GM12873 (cell line): ENCODE measurements at regions not wholly inside any gene's neighbourhood (a gene's known extent, or its start where the extent isn't known, plus 50 kb on each side); places are given as distances from the start of the nearest gene placed in this dataset.

Source experiments
- TF ChIP-seq, protein P1 (sequence below): IDR thresholded peaks from 2 replicates; pipeline ENCODE4 v1.5.1; 2012; ENCODE audit warnings: low read depth, mild to moderate bottlenecking, moderate library complexity, low read length, control low read depth; ENCODE audit not compliant: insufficient read depth; ENCODE audit errors: missing control alignments

DNA sequence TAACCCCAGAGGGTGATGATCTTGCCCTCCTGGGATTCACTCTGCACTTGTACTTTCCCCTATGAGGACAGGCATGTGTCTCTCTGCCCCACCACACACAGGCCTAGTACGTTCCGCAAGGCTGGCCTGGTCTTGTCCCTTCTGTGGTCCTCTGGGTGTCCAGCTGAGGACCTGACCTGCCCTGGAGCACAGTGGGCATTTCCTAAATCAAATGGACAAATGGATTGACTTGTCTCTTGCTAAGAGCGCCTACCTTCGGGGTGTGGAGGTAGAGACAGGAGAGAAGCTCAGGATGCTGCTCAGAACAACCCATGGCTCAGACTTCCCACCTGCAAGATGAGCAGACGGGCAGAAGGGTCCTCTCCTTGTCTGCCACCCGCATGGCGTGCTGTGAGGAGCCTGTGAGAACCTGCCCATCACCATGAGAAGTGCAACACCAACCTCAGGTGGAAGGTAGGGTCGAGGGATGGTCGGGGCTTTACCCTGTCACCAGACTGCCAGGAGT is 133.6 kb downstream of the MYCN start:
- TF ChIP-seq, protein P1, sequence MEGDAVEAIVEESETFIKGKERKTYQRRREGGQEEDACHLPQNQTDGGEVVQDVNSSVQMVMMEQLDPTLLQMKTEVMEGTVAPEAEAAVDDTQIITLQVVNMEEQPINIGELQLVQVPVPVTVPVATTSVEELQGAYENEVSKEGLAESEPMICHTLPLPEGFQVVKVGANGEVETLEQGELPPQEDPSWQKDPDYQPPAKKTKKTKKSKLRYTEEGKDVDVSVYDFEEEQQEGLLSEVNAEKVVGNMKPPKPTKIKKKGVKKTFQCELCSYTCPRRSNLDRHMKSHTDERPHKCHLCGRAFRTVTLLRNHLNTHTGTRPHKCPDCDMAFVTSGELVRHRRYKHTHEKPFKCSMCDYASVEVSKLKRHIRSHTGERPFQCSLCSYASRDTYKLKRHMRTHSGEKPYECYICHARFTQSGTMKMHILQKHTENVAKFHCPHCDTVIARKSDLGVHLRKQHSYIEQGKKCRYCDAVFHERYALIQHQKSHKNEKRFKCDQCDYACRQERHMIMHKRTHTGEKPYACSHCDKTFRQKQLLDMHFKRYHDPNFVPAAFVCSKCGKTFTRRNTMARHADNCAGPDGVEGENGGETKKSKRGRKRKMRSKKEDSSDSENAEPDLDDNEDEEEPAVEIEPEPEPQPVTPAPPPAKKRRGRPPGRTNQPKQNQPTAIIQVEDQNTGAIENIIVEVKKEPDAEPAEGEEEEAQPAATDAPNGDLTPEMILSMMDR: no peak

DNA sequence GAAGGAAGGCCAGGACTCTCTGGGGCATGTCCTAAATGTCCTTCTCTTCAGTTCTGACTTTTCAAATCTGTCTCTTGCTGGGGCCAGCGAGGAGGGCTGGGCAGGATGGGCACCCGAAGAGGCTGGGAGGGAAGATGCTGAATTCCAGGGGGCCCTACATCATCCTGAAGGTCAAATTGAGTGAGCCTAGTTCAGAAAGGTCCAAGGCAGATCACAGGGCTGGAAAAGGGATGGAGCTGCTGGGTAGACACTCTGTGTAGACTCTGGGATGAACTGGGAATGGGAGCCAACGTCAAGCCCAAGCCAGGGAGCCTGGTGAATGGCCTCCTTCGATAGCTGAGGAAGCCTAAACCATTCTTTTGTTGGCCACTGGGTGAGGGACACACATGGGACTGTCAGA is 133.1 kb downstream of the MYCN start:
- TF ChIP-seq, protein P1: no peak

DNA sequence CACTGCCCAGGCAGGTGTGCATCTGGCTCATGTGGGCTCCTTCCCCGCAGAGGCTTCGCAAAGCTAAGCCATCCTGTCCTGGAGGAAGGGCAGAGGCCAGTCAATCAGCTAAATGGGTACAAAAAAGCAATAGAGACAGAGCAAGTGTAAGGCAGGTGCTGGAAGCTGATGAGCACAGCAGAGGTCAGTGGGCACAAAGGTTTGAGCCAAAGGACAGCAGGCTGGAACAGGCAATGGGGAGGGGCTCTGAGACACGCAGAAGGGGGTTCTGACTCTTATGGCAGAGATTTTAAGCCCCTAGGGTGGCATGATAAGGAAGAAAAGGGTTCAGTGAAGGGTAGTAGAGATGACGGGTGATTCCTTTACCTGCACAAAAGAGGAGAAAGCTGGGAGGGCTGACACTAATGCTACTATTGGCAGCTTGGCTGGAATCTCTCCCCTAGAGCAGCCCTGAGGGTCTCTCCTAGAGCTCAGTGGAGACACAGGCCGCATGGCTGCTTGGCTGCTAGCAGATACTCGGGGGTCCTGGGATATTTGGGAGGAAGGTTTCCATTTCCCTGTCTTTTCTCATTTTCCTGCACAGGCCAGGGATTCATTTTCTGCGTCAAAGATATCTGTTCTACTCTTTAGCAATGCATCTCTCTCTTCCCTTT is 132.4 kb downstream of the MYCN start:
- TF ChIP-seq, protein P1: no peak

DNA sequence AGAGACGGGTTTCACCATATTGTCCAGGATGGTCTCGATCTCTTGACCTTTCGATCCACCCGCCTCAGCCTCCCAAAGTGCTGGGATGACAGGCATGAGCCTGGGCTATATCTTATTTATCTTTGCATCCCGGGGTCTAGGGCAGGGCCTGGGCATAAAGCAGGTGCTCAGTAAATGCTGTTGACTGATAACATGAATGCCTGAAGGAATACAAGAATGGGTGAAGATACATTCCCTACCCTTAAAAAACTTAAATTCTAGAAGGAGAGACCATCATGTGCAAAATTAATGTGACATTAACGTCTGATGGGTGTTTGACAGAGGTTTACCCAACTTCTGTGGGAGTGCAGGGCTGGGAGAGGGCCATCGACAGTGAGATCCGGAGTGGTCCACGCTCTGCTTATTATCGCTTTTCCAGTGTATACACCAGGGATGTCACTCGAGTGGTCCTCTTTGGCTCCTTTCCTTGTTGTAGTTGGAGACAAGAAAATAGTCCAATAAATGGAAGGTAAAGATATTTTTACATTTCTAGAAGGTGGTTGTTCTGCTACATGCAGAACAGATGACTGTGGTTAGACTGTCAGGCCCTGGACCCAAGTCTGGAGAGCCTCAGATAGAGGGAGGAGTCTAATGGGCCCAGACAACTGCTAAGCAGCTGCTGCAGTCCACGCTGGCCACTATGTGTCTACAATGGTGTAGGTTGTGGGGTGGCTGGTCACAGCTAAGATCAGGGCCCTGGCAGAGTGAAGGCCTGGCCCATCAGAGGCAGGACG is 131.7 kb downstream of the MYCN start:
- TF ChIP-seq, protein P1: no peak

DNA sequence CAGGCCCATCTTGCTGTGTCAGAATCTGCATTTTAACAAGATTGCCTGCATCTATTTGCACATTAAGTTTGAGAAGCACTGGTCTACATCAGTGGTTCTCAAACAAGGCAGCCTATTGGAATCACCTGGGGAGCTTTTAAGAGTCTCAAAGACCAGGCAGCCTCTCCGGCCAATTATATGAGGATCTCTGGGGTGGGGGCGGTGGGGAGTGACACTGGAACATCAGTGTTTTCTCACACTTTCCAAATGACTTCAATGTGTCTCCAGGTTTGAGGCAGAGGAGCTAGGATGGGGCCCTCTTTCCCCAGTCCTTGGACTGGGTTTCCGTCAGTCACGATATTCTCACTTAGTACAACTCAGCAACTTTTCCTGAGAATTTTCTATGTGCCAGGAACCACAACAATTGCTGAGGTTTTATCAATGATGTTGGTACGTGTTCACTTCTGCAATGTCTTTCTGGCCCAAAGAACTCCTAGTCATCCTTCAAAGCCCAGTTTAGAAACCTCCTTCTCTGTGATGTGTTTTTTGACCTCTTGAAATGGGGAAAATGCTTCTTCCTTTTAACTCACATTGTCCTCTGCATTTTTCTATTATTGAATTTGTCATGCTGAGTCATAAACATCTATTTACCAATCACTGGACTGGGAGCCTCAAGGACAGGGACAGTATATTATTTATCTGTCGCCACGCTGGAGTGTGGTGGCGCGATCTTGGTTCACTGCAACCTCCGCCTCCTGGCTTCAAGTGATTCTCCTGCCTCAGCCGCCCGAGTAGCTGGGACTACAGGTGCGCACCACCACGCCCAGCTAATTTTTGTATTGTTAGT is 130.9 kb downstream of the MYCN start:
- TF ChIP-seq, protein P1: no peak

DNA sequence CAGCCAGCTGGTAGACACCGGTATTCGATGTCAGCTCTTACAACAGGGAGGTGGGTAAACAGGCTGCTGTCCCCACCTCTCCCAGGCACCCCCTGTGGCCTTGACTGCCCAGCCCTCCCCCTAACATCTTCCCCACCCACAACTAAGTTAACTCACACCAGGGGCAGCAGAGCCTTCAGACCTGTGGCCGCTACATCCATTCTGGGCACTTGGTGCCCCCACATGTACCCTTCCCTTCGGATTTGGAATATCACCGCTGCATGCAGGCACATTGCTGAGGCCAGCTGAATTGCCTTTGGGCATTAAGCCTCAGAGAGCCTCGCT is 130.3 kb downstream of the MYCN start:
- TF ChIP-seq, protein P1: no peak
